NCI-H748 (cell line): ENCODE measurements at regions not wholly inside any gene's neighbourhood (a gene's known extent, or its start where the extent isn't known, plus 50 kb on each side); places are given as distances from the start of the nearest gene placed in this dataset.
A peak's percentile ranks its signal among the peaks of the same experiment; 100 is the strongest.

ENCODE experiments used
- DNase-seq: peaks from one replicate; lab custom pipeline; 2025; ENCODE audit not compliant: unreplicated experiment; lab: John Stamatoyannopoulos, UW

DNA sequence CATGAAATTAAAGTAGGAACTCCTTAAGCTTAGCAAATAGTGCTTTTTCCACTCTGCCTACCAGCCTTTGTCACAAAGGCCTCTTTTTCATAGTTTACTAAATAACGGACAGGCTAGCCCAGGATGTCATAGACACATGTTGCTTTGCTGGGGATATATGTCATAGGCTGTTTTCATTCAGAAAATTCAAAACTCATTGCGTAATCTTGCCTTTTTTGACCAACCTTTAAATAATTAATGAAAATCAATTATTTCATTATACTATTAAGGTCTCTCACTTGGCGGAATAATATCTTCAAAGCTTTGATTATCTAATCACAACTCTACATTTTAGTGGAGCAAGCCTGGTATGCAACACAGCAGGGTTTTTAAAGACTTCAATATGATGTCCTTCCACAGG lies 1245.7 kb upstream of the LRRTM1 start:
- no peak for DNase-seq

DNA sequence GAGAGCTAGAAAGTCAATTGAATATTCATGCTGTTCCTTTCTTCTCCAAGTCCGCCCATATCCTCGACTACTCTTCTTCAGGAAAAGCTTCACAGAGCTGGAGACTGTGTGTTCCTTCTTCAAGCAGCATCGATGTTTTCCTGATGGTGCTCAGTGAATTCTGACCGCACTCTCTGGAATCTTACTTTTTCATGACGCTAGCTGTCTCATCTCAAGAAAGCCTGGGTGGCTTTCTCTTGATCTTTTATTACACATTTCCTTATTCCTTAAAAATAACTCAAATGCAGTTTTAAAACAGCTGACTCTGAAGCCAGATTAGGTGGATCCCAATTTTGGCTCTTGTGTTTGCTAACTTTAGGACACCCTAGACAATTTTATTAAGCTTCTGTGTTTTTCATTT lies 1245.1 kb upstream of the LRRTM1 start:
- DNase-seq, result no peak

GRCh38 chr2:81545626-81546025 lies 1241.1 kb upstream of the LRRTM1 start:
- no peak for DNase-seq

GRCh38 chr2:81542119-81542518 lies 1237.6 kb upstream of the LRRTM1 start:
- DNase-seq, result peak; percentile 45

DNA sequence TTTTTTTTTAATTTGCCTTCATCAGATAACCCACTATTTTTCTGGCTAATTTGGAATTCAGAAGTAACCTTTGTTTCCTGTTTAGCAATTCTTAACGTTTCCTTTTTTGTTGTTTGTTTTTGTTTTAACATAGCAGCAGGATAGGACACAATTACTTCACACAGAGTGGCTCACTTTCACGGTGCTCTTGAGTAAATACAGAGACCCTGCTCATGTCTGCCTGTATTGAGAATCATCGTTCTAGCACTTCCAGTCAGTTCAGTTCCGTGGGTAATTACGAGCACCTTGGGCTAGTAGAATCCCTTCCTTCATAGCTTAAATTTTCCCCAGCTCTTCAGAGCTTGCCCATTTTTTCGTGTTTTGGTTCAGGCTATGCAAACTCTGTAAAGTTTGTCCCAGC lies 1225.4 kb upstream of the LRRTM1 start:
- no peak for DNase-seq

GRCh38 chr2:81528852-81529480 lies 1224.4 kb upstream of the LRRTM1 start:
- no peak for DNase-seq

DNA sequence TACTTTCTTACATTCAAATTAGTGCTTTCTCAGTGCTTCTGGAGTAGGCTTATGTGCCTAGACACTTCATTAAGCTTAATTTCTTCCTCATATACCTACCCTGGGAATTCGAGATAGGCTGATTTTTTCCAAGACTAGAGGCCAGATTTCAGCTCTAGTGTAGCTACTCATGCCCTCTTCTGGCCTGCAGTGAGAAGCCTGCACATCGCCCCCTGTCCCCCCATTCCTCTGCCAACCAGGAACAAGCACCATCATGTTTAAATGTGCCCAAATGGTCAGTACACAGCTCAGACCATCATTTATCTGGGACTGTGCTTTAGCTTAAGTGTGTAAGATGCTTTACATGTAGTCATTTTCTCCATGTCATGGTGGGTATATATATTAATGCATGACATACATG lies 1218.8 kb upstream of the LRRTM1 start:
- DNase-seq, result no peak

DNA sequence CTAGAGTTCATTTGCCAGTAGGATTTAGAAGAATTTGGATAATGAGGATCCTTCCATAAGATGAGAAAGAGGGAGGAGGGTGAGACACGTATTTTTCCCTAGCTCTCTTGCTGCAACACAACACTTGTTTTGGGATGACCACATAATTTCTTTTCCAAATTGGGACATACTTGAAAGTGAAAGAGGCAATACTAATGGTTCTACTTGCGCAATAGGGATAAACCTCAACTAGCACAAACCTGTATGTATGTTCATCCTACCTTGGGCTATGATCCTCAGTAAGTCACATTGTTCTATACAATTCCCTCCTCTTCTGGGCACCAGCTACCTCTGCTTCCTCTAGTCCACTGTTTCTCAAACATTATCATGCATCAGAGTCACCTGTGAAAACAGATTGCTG lies 1208.8 kb upstream of the LRRTM1 start:
- DNase-seq, result no peak

DNA sequence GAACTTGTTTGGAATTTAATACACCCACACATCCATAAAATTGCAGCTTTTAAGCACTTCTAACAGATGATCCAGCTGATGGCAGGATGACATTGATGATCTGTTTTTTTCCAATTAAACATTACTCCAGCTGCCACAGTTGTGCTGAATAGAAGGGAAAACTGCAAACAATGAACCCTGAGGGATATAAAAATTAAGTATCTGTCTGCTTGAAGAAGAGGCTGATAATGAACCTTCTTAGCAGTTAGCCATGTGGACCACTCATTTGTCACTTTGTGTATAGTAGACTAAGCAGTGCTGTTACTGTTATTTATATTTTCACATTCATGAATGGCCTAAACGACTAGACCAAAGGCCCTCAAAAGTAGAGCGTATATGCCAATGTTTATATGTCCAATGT lies 1201.0 kb upstream of the LRRTM1 start:
- DNase-seq, result peak; percentile 58

GRCh38 chr2:81495556-81495955 lies 1191.0 kb upstream of the LRRTM1 start:
- no peak for DNase-seq

- DNase-seq, result no peak
Measured at GRCh38 chr2:81483254-81483653, 1178.7 kb upstream of the LRRTM1 start.

DNA sequence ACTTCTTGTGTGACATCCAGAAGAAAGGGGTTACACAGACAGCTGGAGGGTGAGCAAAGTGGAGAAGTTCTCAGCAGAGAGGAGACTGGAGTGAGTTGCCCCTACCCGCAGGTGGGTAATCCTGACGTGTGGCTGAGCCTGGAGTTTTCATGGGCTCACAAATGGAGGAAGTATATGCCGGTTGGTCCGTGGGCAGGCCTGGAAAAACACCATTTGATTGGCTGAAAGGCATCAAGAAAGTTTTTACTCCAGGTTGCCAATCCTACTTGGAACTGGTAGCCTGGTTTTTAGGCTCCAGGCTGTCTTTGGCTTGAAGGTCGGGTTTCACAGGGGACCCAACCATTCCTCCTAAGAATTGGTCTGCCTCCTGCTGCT lies 1177.4 kb upstream of the LRRTM1 start:
- peak; percentile 80 for DNase-seq

- DNase-seq, result peak; percentile 95
Measured at GRCh38 chr2:81481242-81481993, 1176.9 kb upstream of the LRRTM1 start.

DNA sequence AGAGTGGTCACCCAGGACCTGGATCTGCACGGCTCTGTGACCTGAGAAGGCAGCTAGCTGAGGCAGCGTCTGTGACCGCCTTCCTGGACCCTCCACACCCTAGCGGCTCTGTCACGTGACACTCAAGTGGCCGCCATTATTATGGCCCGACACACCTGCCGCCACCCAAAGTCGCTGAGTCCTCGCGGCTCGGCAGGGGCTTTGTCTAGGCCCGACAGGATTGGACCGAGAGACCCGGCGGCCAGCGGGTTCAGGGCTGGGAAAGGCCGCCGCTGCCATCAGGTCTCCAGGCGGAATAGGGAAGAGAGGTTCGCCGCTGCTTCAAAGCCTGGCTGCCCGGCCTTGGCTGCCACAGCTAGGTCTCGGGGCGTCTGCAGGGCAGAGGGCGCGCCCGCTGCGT lies 1162.5 kb upstream of the LRRTM1 start:
- no peak for DNase-seq

DNA sequence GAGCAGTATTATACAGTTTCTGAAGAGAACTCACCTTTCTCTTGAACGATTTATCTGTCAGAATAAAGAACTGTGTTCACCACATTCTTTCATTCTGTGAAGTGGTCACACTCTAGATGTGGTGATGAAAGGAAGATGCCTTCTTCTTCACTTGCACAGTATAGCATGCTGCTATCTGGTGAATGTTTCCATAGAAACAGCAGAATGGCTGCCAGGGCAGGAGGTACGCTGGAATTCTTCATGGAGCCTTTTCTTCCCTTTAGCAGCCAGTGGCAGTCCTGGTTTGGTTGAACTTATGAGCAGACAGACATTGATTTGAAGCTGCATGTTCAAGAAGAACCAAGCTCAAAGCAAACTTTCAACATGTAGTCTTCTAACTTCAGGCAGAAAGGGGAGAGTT lies 1157.9 kb upstream of the LRRTM1 start:
- no peak for DNase-seq

DNA sequence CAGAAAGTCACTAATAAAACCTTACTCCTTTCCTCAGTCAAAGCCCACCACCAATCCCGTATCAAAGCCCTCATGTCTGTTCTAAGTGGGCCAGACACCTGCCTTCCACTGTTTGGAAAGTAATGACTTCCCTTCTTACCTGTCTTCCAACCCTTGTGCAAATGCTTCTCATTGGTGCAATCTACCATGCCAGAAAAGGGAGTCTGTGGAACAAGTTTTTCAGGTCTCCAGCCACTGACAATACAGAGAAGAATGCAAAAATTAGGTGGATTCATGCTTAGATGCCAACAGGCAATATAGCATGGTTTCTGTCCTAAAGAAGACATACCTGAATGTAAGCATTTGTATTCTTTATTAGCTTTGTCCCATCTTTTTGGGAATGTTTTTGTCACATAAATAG lies 1140.6 kb upstream of the LRRTM1 start:
- no peak for DNase-seq

- no peak for DNase-seq
Measured at GRCh38 chr2:81437456-81438000, 1133.0 kb upstream of the LRRTM1 start.

GRCh38 chr2:81436256-81436655 lies 1131.7 kb upstream of the LRRTM1 start:
- DNase-seq, result no peak

- DNase-seq, result no peak
Measured at GRCh38 chr2:81412681-81413080, 1108.1 kb upstream of the LRRTM1 start.

DNA sequence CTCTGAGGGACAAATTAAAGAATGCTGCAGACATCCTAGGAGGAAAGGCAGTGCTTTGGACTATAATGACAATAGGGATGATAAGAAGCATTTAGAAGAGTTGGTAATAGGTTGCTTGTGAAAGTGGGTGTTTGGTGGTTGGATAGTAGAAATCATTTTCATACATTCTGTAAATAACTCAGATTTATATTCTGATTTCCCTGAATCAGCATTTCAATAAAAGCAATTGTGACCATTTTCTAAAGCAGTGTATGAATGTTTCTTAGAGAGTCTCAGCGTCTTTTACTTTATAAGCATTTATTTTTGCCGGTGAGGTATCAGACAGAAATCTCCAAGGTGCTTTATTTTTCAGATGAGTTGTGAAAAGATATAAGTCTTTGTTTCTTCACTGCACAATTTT lies 1099.0 kb upstream of the LRRTM1 start:
- no peak for DNase-seq

GRCh38 chr2:81396417-81397019 lies 1092.0 kb upstream of the LRRTM1 start:
- DNase-seq, result no peak

GRCh38 chr2:81395746-81396145 lies 1091.2 kb upstream of the LRRTM1 start:
- DNase-seq, result no peak
